A673 (cell line): ENCODE measurements at regions not wholly inside any gene's neighbourhood (a gene's known extent, or its start where the extent isn't known, plus 50 kb on each side); places are given as distances from the start of the nearest gene placed in this dataset.

Source experiments
- BruUV-seq: library from RNA; stranded (reverse); fragments of 400-500 nt; replicated peaks from 2 replicates; lab custom pipeline; 2021; lab: Mats Ljungman, UMichigan
- CTCF ChIA-PET: fragments of 300-600 bp; sonication (Branson Sonifier 250); formaldehyde crosslinking; loops from one replicate; lab custom pipeline; 2022; ENCODE audit warnings: antibody characterized with exemption; lab: Charles Lee
- POLR2A ChIA-PET: fragments of 300-600 bp; sonication (Branson Sonifier 250); formaldehyde crosslinking; loops from one replicate; lab custom pipeline; 2022; ENCODE audit warnings: antibody characterized with exemption; ENCODE audit not compliant: low non-redundant PET; lab: Charles Lee
- DNase-seq: peaks from one replicate; pipeline ENCODE4 v3.0.0-alpha.2; 2015; ENCODE audit warnings: low spot score
- H3K27ac ChIP-seq: fragments of 200-600 bp; sonication (generic); 2 replicates; pipeline ENCODE4 v1.5.1; 2016; ENCODE audit warnings: mixed run types, low read depth, mild to moderate bottlenecking, mixed read lengths, antibody characterized with exemption, low read length; ENCODE audit not compliant: poor library complexity, severe bottlenecking
- H3K27me3 ChIP-seq: fragments of 200-600 bp; sonication (generic); replicated peaks from 2 replicates; pipeline ENCODE4 v1.6.1; 2017; ENCODE audit warnings: mixed run types, low read depth, mild to moderate bottlenecking, mixed read lengths, antibody characterized with exemption, low read length; ENCODE audit not compliant: insufficient read depth, poor library complexity
- H3K36me3 ChIP-seq: fragments of 200-600 bp; sonication (generic); 2 replicates; pipeline ENCODE4 v1.6.1; 2016; ENCODE audit warnings: mixed run types, mild to moderate bottlenecking, mixed read lengths, antibody characterized with exemption, low read length; ENCODE audit not compliant: insufficient read depth, poor library complexity, severe bottlenecking
- H3K4me1 ChIP-seq: fragments of 200-600 bp; sonication (generic); 2 replicates; pipeline ENCODE4 v1.6.1; 2017; ENCODE audit warnings: mixed run types, mild to moderate bottlenecking, mixed read lengths, antibody characterized with exemption, low read length; ENCODE audit not compliant: insufficient read depth, poor library complexity, severe bottlenecking
- H3K4me3 ChIP-seq: fragments of 200-600 bp; sonication (generic); 2 replicates; pipeline ENCODE4 v1.5.1; 2016; ENCODE audit warnings: low read depth, mixed run types, mild to moderate bottlenecking, mixed read lengths, low read length; ENCODE audit not compliant: poor library complexity, severe bottlenecking
- H3K9me3 ChIP-seq: fragments of 200-600 bp; sonication (generic); 2 replicates; pipeline ENCODE4 v1.6.1; 2016; ENCODE audit warnings: mixed run types, low read depth, mild to moderate bottlenecking, mixed read lengths, antibody characterized with exemption, low read length; ENCODE audit not compliant: poor library complexity, severe bottlenecking
- EZH2 ChIP-seq: fragments of 200-600 bp; sonication (generic); IDR thresholded peaks from 2 replicates; pipeline ENCODE4 v1.6.1; 2017; ENCODE audit warnings: borderline replicate concordance, low read depth, mild to moderate bottlenecking, mixed read lengths, antibody characterized with exemption, low read length; ENCODE audit not compliant: poor library complexity, severe bottlenecking
- intact Hi-C: fragments of 100-400 bp; cut with micrococcal nuclease; formaldehyde crosslinking; loops from one replicate; pipeline ENCODE4 v1.10.0; 2022; ENCODE audit not compliant: unreplicated experiment
- TF ChIP-seq, protein P1 (sequence below): fragments of 300-800, 200-600 bp; sonication (generic); conservative IDR thresholded peaks from 2 replicates; pipeline ENCODE4 v1.5.1; 2017; ENCODE audit warnings: low read depth, mild to moderate bottlenecking, antibody characterized with exemption, low read length, moderate library complexity, mixed read lengths

DNA sequence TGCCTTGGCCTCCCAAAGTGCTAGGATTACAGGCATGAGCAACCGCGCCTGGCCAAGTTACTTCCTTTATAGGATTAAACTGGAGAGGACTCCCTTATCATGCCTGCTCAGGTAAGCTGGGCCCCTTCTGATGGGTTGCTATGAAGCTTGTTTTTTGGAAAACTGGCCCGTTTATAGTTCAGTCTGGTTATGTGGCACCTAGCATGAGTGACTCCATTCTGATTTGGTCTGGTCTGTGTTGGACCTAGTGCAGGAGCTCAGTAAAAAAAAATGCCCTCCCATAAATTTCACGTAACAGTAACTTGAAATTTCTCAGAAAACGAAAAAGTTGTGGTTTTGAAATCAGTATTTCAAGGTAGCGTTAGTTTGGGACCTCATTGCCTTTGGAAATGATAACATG, 448.4 kb downstream of the HACE1 start:
- POLR2A ChIA-PET = no interaction called here

DNA sequence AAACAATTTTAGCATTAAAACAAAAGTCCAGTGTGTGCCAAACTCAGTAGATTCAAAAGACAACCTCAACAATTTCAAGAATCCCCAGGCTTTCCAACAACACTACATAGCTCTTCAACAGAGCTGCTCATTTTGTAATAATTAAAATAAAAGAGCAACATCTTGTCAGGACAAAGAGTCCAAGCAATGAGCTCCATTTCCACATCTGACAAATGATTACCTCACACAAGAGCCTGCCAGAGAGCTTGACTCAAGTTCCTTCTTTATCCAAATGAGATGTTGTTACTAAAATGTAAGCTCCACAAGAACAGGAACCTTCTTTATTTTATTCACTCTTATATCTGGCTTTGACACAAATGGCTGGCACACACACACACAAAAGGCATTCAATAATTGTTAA, 449.8 kb downstream of the HACE1 start:
- Histone ChIP-seq H3K36me3 (no peaks in the 10 kb centered on the region), H3K9me3 (no peaks in the 10 kb centered on the region), H3K27ac (no peak overlapping the region), H3K27me3 (no peaks in the 10 kb centered on the region), H3K4me3 (no peak overlapping the region), H3K4me1 (no peaks in the 10 kb centered on the region)
- BruUV-seq = no TSS peak
- POLR2A ChIA-PET = no interaction called here
- no peak for DNase-seq
- no peak for TF ChIP-seq EZH2
- intact Hi-C loops = no loop called here
- CTCF ChIA-PET = no interaction called here

More for the DNA sequence above, 448.4 kb downstream of the HACE1 start:
- intact Hi-C loops = no loop called here
- TF ChIP-seq, protein P1, sequence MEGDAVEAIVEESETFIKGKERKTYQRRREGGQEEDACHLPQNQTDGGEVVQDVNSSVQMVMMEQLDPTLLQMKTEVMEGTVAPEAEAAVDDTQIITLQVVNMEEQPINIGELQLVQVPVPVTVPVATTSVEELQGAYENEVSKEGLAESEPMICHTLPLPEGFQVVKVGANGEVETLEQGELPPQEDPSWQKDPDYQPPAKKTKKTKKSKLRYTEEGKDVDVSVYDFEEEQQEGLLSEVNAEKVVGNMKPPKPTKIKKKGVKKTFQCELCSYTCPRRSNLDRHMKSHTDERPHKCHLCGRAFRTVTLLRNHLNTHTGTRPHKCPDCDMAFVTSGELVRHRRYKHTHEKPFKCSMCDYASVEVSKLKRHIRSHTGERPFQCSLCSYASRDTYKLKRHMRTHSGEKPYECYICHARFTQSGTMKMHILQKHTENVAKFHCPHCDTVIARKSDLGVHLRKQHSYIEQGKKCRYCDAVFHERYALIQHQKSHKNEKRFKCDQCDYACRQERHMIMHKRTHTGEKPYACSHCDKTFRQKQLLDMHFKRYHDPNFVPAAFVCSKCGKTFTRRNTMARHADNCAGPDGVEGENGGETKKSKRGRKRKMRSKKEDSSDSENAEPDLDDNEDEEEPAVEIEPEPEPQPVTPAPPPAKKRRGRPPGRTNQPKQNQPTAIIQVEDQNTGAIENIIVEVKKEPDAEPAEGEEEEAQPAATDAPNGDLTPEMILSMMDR = no peak
- no peak for TF ChIP-seq EZH2
- H3K27me3 ChIP-seq = no peaks in the 10 kb centered on the region
- BruUV-seq = no TSS peak
- H3K9me3 ChIP-seq = no peaks in the 10 kb centered on the region
- H3K4me3 ChIP-seq = no peak overlapping the region
- H3K4me1 ChIP-seq = no peaks in the 10 kb centered on the region
- CTCF ChIA-PET = no interaction called here
- no peak for DNase-seq
- no peak overlapping the region for H3K27ac ChIP-seq
- H3K36me3 ChIP-seq = no peaks in the 10 kb centered on the region

DNA sequence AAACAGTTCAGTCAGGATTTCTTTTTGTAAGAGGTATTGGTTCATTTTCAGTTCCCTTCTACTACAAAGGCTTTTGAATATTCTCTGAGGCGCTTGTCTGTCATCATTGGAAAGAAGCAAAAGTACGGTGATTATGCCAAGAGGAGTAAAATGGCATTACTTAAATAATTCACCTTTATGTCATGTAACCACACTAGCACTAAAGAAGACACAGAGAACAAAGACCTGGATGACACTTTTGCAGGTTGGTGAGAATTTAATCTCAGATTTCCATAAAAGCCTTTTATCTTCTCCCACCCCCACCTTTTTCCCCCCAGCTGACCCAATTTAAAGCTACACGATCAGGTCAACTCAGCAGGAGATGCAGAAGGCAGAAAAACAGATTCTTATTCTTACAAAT, 451.8 kb downstream of the HACE1 start:
- Histone ChIP-seq H3K4me1 (peaks cover 3% of the 10 kb centered on the region), H3K27me3 (no peaks in the 10 kb centered on the region), H3K36me3 (no peaks in the 10 kb centered on the region), H3K27ac (no peak overlapping the region), H3K4me3 (no peak overlapping the region), H3K9me3 (no peaks in the 10 kb centered on the region)
- ChIA-PET CTCF (interaction anchor here (0.6 kb wide), 1 partner anchor 1707 kb away, joined by 8 read pairs; no protein-coding TSS in a partner anchor), POLR2A (no interaction called here)
- TF ChIP-seq, protein P1 = no peak
- TF ChIP-seq EZH2 = no peak
- BruUV-seq = no TSS peak
- intact Hi-C loops = no loop called here
- no peak for DNase-seq

DNA sequence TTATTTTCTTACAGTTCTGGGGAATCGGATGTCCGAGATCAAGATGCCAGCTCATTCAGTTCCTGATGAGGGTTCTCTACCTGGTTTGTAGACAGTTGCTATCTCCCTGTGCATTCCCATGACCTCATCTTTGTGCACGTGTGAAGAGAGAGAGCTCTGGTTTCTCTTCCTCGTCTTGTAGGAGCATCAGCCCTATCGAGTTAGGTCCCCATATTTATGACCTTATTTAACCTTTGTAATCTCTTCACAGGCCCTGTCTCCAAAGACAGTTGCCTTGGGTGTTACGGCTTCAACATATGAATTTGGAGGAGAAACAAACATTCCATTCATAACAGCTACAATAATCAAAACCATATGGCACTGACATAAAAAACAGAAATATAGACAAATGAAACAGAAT, 455.3 kb downstream of the HACE1 start:
- Histone ChIP-seq H3K36me3 (no peaks in the 10 kb centered on the region), H3K9me3 (no peaks in the 10 kb centered on the region), H3K27ac (no peak overlapping the region), H3K4me1 (peaks cover 3% of the 10 kb centered on the region), H3K4me3 (no peak overlapping the region), H3K27me3 (no peaks in the 10 kb centered on the region)
- no peak for DNase-seq
- ChIA-PET CTCF (no interaction called here), POLR2A (no interaction called here)
- intact Hi-C loops = no loop called here
- no peak for TF ChIP-seq EZH2
- TF ChIP-seq, protein P1 = no peak
- no TSS peak for BruUV-seq
